Naive thymus-derived CD8-positive, alpha-beta T cell (primary cell): ENCODE measurements at regions not wholly inside any gene's neighbourhood (a gene's known extent, or its start where the extent isn't known, plus 50 kb on each side); places are given as distances from the start of the nearest gene placed in this dataset.
A peak's percentile ranks its signal among the peaks of the same experiment; 100 is the strongest.
"Not testable (repeated sequence)": the region's sequence is repeated elsewhere in the genome, so short reads cannot be mapped to it uniquely, and the experiment has no call there.

Source experiments
- ATAC-seq, 2 donors: fragments of 150-1000 bp; cut with Tn5 transposase in 1 of 2; sonication (Bioruptor Pico), chemical (Tn5 transposase) in 1 of 2; 1 replicate in 1 of 2; 2 replicates in 1 of 2; pipeline ENCODE4 v1.10.0; 2021; ENCODE audit warnings: mild to moderate bottlenecking in 2 of 2, moderate library complexity in 2 of 2
- POLR2A ChIA-PET: fragments of 350-600 bp; sonication (Branson Sonifier 250); formaldehyde crosslinking; loops from one replicate; lab custom pipeline; 2021; ENCODE audit warnings: antibody characterized with exemption; lab: Charles Lee
- DNase-seq, 10 donors: peaks; one replicate each; pipeline versions ENCODE4 v3.0.0 to v3.0.0-alpha.2; 2020 to 2022
- H3K27ac Mint-ChIP-seq, 10 donors: one replicate each; pipeline ENCODE4 v1.8.0; 2020 to 2022; ENCODE audit warnings: mild to moderate bottlenecking in 10 of 10, mixed read lengths in 10 of 10, moderate library complexity in 4 of 10, inconsistent platforms in 1 of 10
- H3K27me3 Mint-ChIP-seq, 5 donors: one replicate each; pipeline ENCODE4 v1.8.0; 2021 to 2022; ENCODE audit warnings: mixed read lengths in 5 of 5
- H3K36me3 Mint-ChIP-seq, 3 donors: one replicate each; pipeline ENCODE4 v1.8.0; 2020 to 2022; ENCODE audit warnings: mixed read lengths in 3 of 3, mild to moderate bottlenecking in 2 of 3, inconsistent platforms in 1 of 3
- H3K4me1 Mint-ChIP-seq, 4 donors: one replicate each; pipeline ENCODE4 v1.8.0; 2021 to 2022; ENCODE audit warnings: mixed read lengths in 4 of 4
- H3K4me3 Mint-ChIP-seq, 10 donors: one replicate each; pipeline ENCODE4 v1.8.0; 2020 to 2022; ENCODE audit warnings: mild to moderate bottlenecking in 10 of 10, mixed read lengths in 10 of 10, moderate library complexity in 6 of 10, inconsistent platforms in 1 of 10
- H3K9me3 Mint-ChIP-seq, 9 donors: one replicate each; pipeline ENCODE4 v1.8.0; 2020 to 2022; ENCODE audit warnings: mixed read lengths in 9 of 9, mild to moderate bottlenecking in 3 of 9, inconsistent platforms in 1 of 9, moderate library complexity in 1 of 9

- H3K27me3 Mint-ChIP-seq, H3K36me3 Mint-ChIP-seq, ATAC-seq, H3K9me3 Mint-ChIP-seq, POLR2A ChIA-PET, DNase-seq, H3K4me3 Mint-ChIP-seq: not testable (repeated sequence)
- peak overlapping the region in 4 of 10 donors; percentile 53 to 93 (median 66) for H3K27ac Mint-ChIP-seq
- H3K4me1 Mint-ChIP-seq = peaks cover 2 to 13% (median 7%) of the 10 kb centered on the region in 4 donors
Measured at GRCh38 chr2:87500951-87501350, 246.9 kb upstream of the PLGLB2 start.

GRCh38 chr2:87502948-87503347 lies 244.9 kb upstream of the PLGLB2 start:
- H3K27ac Mint-ChIP-seq, H3K36me3 Mint-ChIP-seq, DNase-seq, H3K4me3 Mint-ChIP-seq, H3K27me3 Mint-ChIP-seq, ATAC-seq, H3K9me3 Mint-ChIP-seq, POLR2A ChIA-PET: not testable (repeated sequence)
- peaks cover 2 to 19% (median 8%) of the 10 kb centered on the region in 4 donors for H3K4me1 Mint-ChIP-seq

GRCh38 chr2:87505239-87505638 lies 242.6 kb upstream of the PLGLB2 start:
- POLR2A ChIA-PET, H3K36me3 Mint-ChIP-seq, H3K27ac Mint-ChIP-seq, H3K27me3 Mint-ChIP-seq, H3K9me3 Mint-ChIP-seq, DNase-seq, H3K4me3 Mint-ChIP-seq, ATAC-seq: not testable (repeated sequence)
- peaks cover 2 to 27% (median 7%) of the 10 kb centered on the region in 4 donors for H3K4me1 Mint-ChIP-seq

GRCh38 chr2:87505909-87506308 lies 242.0 kb upstream of the PLGLB2 start:
- H3K27ac Mint-ChIP-seq, H3K4me3 Mint-ChIP-seq, H3K36me3 Mint-ChIP-seq, ATAC-seq, POLR2A ChIA-PET, DNase-seq, H3K27me3 Mint-ChIP-seq, H3K9me3 Mint-ChIP-seq: not testable (repeated sequence)
- H3K4me1 Mint-ChIP-seq = peaks cover 0 to 25% (median 4%) of the 10 kb centered on the region in 4 donors

DNA sequence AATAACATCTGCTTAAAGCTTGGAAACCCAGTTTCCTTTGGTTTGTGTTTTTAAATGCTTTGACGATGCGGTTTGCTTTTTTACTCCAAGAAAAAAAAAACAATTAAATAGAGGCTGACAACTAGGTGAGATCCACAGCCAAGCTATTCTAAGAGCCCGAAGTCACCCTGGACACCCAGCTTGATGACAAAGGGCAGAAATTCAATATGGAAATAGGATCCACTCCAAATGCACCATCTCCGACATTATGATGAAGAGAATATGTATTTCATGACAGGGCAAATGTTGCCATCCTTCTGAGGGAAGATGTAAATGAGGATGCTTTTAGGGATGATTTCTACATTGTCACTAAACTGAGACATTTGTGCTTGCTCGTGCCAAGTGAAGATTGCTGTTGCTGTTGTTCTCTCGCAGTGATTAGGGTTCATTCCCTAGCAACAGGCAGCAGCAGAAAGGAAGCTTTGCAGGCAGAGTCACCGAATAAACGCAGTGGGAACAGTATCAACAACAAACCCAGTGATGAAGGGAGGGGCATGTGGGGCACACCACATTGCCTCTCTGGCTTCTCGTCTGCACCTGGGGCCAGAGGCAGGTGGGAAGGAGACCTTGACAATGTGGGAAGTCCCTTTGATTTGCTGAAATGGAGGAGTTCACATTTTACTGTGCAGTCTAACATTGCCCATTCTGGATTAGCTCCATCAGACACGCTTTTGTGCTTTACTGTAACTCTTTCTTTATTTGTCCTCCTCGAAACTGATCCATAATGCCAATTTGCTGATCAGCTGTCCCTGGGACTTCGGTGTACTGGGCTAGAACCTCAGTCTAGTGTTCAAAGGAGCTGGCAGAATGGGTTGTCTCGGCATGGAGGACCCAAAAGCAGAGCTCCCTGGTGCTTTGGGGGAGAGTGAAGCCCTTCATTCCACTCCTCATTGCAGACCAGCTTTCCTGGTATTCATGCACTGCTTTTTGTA lies 240.2 kb upstream of the PLGLB2 start:
- peak in 5 of 10 donors; percentile 39 to 74 (median 66) for DNase-seq
- POLR2A ChIA-PET, H3K9me3 Mint-ChIP-seq, H3K27me3 Mint-ChIP-seq, H3K36me3 Mint-ChIP-seq: not testable (repeated sequence)
- Mint-ChIP-seq H3K27ac (peak overlapping the region in 8 of 10 donors; percentile 53 to 90 (median 78)), H3K4me1 (peaks cover 0 to 25% (median 4%) of the 10 kb centered on the region in 4 donors), H3K4me3 (peak overlapping the region in 1 of 10 donors; percentile 24)
- peak; percentile 77 to 86 for ATAC-seq

GRCh38 chr2:87511195-87511778 lies 236.6 kb upstream of the PLGLB2 start:
- DNase-seq, H3K9me3 Mint-ChIP-seq, H3K27me3 Mint-ChIP-seq, H3K36me3 Mint-ChIP-seq, POLR2A ChIA-PET: not testable (repeated sequence)
- ATAC-seq = peak in 1 of 2 donors; percentile 3
- H3K4me3 Mint-ChIP-seq = peak overlapping the region in 1 of 10 donors; percentile 33
- H3K4me1 Mint-ChIP-seq = peaks cover 3 to 32% (median 10%) of the 10 kb centered on the region in 4 donors
- peak overlapping the region in 9 of 10 donors; percentile 15 to 84 (median 56) for H3K27ac Mint-ChIP-seq

DNA sequence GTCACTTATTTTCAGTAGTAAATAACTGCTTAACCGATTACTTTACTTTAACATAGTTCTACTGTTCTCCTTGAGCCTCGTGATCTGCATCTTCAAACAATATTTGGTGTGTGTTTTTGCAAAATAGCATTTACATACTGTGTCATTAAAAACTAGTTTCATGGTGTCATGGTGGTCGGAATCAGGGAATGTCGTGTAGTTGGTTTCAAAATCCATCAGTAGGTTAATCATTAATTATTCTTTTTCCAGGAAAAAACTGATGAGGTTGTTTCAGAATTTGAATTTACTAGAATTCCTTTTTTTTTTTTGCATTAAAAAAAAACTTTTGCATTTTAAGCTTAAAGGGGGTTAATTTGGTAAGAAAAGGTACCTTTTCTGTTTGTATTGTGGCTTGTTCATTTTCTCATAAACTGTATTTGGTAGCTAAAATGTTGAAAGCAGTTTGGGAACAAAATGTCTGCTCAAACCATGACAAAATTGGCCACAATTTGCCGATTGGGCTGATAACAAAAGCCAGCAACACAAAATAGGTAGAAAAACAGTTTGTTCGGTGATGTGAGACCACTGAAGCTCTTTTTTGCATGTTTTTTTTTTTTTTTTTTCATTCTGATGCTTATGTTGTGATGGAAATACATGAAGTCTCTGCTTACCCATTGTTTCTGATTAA lies 234.9 kb upstream of the PLGLB2 start:
- H3K36me3 Mint-ChIP-seq, H3K9me3 Mint-ChIP-seq, POLR2A ChIA-PET, H3K27me3 Mint-ChIP-seq: not testable (repeated sequence)
- Mint-ChIP-seq H3K27ac (peak overlapping the region in 3 of 10 donors; percentile 63 to 80 (median 75)), H3K4me3 (peak overlapping the region in 1 of 10 donors; percentile 24), H3K4me1 (peaks cover 3 to 40% (median 13%) of the 10 kb centered on the region in 4 donors)
- DNase-seq = peak in 1 of 10 donors; percentile 16
- ATAC-seq = peak in 1 of 2 donors; percentile 14

GRCh38 chr2:87514034-87514433 lies 233.9 kb upstream of the PLGLB2 start:
- H3K27ac Mint-ChIP-seq, ATAC-seq, H3K36me3 Mint-ChIP-seq, DNase-seq, H3K27me3 Mint-ChIP-seq, POLR2A ChIA-PET, H3K9me3 Mint-ChIP-seq, H3K4me3 Mint-ChIP-seq: not testable (repeated sequence)
- H3K4me1 Mint-ChIP-seq = peaks cover 3 to 37% (median 17%) of the 10 kb centered on the region in 4 donors

DNA sequence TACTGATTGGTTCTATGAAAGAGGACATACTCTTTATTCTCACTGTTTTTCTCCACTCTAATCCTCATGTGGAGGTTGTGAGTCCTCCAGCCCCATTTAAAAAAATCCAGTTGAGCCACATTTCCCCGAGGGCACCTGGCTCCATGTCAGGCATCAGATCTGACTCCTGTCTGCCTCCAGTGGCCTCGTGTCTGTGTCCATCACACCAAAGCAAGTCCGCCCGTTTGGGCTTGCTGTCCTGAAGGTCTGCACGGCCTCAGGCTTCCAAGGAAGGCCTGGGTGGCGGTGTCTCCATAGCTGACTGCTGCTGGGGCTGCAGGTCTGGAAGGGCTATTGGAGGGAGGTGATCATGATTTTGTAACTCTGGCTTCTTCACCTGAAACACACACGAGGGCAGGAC lies 233.4 kb upstream of the PLGLB2 start:
- POLR2A ChIA-PET, H3K36me3 Mint-ChIP-seq, H3K27me3 Mint-ChIP-seq: not testable (repeated sequence)

GRCh38 chr2:87515226-87515625 lies 232.7 kb upstream of the PLGLB2 start:
- POLR2A ChIA-PET, H3K9me3 Mint-ChIP-seq, H3K27me3 Mint-ChIP-seq, H3K36me3 Mint-ChIP-seq: not testable (repeated sequence)
- Mint-ChIP-seq H3K4me3 (peak overlapping the region; percentile 35 to 84 (median 71)), H3K27ac (peak overlapping the region; percentile 86 to 99 (median 91)), H3K4me1 (peaks cover 3 to 42% (median 19%) of the 10 kb centered on the region in 4 donors)
- DNase-seq (peak in 2 of 10 donors; percentile 55 to 65), ATAC-seq (peak; percentile 52 to 63)

More for the DNA sequence above, 233.4 kb upstream of the PLGLB2 start:
- DNase-seq, H3K9me3 Mint-ChIP-seq, ATAC-seq, H3K4me3 Mint-ChIP-seq, H3K27ac Mint-ChIP-seq: not testable (repeated sequence)
- H3K4me1 Mint-ChIP-seq = peaks cover 3 to 40% (median 18%) of the 10 kb centered on the region in 4 donors

DNA sequence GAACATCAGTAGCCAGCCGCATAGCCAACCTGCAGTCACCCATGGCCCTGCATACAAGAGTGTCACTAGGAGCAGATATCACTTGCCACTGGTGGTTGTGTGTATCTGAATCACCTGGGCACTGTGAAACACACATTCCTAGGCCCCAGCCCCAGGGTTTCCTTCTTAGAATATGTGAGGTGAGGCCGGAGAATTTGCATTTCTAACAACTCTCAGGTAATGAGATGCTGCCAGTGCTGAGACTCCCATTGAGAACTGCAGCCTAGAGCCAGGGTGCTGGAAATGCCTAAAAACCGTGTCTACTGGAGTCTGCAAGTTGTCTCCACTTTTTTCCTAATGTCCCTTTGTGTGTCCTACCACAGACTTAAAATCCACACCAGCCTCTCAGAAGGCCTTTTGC lies 232.0 kb upstream of the PLGLB2 start:
- H3K36me3 Mint-ChIP-seq, ATAC-seq, H3K9me3 Mint-ChIP-seq, H3K27me3 Mint-ChIP-seq, DNase-seq, H3K4me3 Mint-ChIP-seq, H3K27ac Mint-ChIP-seq, POLR2A ChIA-PET: not testable (repeated sequence)
- peaks cover 3 to 41% (median 18%) of the 10 kb centered on the region in 4 donors for H3K4me1 Mint-ChIP-seq

- ATAC-seq, H3K27me3 Mint-ChIP-seq, H3K9me3 Mint-ChIP-seq, H3K36me3 Mint-ChIP-seq, H3K4me3 Mint-ChIP-seq, POLR2A ChIA-PET, DNase-seq: not testable (repeated sequence)
- H3K4me1 Mint-ChIP-seq = peaks cover 3 to 44% (median 20%) of the 10 kb centered on the region in 4 donors
- H3K27ac Mint-ChIP-seq = peak overlapping the region in 8 of 10 donors; percentile 5 to 93 (median 28)
Measured at GRCh38 chr2:87516369-87516967, 231.4 kb upstream of the PLGLB2 start.
